T-helper 1 cell treated with Interleukin-12 subunit alpha and Interleukin-12 subunit beta and Interleukin-4 antibody, amounts not matched to agents 30 μg/mL and 1 μg/mL, for 36 hours (primary cell): ENCODE measurements at regions not wholly inside any gene's neighbourhood (a gene's known extent, or its start where the extent isn't known, plus 50 kb on each side); places are given as distances from the start of the nearest gene placed in this dataset.

ENCODE experiments used
- H3K27ac Mint-ChIP-seq: one replicate; pipeline ENCODE4 v1.8.0; 2021; ENCODE audit warnings: mild to moderate bottlenecking, mixed read lengths
- H3K27me3 Mint-ChIP-seq: one replicate; pipeline ENCODE4 v1.8.0; 2021; ENCODE audit warnings: low read depth, mixed read lengths
- H3K36me3 Mint-ChIP-seq: one replicate; pipeline ENCODE4 v1.8.0; 2021; ENCODE audit warnings: low read depth, mixed read lengths
- H3K4me1 Mint-ChIP-seq: one replicate; pipeline ENCODE4 v1.8.0; 2021; ENCODE audit warnings: low read depth, mixed read lengths
- H3K4me3 Mint-ChIP-seq: one replicate; pipeline ENCODE4 v1.8.0; 2021; ENCODE audit warnings: mild to moderate bottlenecking, moderate library complexity, mixed read lengths
- H3K9me3 Mint-ChIP-seq: one replicate; pipeline ENCODE4 v1.8.0; 2021; ENCODE audit warnings: mixed read lengths

DNA sequence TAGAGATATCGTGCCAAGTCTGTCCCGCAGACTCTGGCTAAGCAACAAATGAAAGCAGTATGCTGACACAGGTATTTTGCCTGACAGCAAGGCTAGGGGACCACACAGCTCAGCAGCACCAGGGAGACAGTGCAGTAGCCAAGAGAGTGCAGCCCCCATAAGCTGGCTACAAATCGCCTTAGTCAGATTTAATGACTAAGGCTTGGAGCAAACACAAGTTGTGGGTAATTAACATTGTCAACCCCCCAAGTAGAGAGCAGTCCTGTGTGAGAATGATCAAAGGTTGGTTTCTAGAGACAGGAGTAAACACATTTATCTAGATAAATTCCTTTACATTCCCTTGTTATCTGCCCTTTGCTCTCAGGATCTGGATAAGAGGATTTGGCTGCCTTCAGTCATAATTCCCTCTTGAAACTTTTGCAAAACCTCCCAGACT, 1434.5 kb upstream of the CDH6 start:
- H3K9me3 Mint-ChIP-seq, result peaks cover 11% of the 10 kb centered on the region
- no peaks in the 10 kb centered on the region for H3K27me3 Mint-ChIP-seq
- H3K4me3 Mint-ChIP-seq, result no peak overlapping the region
- no peak overlapping the region for H3K27ac Mint-ChIP-seq
- no peaks in the 10 kb centered on the region for H3K4me1 Mint-ChIP-seq
- H3K36me3 Mint-ChIP-seq, result no peaks in the 10 kb centered on the region

DNA sequence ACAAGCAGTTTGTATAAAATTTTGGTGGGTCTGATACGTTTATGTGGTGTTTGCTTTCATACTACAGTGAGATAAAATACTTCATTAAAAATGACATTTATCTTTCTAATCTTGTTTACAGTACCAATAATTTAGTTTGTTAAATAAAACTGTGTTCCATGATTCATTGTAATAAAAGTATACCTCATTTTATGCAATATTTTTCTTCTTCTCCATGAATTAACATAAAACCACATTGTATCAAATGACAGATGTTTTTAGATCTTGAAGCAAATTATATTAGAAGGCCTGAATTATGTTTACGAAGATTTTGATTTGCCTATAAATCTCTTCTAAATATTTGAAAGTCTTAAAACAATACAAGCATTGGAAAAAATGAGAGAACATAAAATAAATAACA, 1443.0 kb upstream of the CDH6 start:
- no peaks in the 10 kb centered on the region for H3K27me3 Mint-ChIP-seq
- H3K4me3 Mint-ChIP-seq, result no peak overlapping the region
- no peak overlapping the region for H3K27ac Mint-ChIP-seq
- no peaks in the 10 kb centered on the region for H3K36me3 Mint-ChIP-seq
- H3K4me1 Mint-ChIP-seq, result no peaks in the 10 kb centered on the region
- H3K9me3 Mint-ChIP-seq, result peaks cover 11% of the 10 kb centered on the region

DNA sequence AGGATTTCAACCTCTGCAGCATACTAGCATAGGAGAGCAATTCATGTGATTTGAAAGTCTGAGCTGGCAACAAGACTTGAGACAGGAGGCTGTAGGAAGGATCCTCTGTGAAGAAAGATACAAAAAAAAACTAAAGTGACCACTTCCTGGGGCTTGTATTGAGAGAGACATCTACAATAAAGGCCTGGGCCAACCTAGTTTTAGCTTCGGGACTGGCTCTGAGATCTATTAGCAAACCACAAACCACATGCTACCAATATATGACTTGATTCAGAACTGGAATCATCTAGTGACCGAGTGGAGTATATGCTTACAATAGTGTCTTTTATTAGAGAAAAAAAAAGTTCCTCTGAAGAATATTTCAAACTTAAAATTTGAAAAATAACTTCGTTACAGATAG, 1448.9 kb upstream of the CDH6 start:
- Mint-ChIP-seq H3K4me3 (no peak overlapping the region), H3K9me3 (peaks cover 24% of the 10 kb centered on the region), H3K4me1 (no peaks in the 10 kb centered on the region), H3K27me3 (no peaks in the 10 kb centered on the region), H3K27ac (no peak overlapping the region), H3K36me3 (no peaks in the 10 kb centered on the region)

DNA sequence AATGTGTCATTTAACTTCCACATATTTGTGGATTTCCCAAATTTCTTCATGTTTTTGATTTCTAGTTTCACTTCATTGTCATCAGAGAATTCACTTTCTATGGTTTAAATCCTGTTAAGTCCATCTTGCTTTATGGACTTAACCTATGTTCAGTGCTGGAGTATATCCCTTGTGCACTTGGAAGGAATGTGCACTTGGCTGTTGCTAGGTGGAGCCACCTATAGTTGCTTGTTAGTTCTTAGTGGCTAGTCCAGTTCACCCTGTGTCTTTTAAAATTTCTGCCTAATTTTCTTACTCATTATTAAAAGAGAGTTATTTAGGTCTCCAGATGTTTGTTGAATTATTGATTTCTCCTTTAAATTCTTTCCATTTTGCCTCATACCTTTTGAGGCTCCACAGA, 1472.5 kb upstream of the CDH6 start:
- no peak overlapping the region for H3K4me3 Mint-ChIP-seq
- no peaks in the 10 kb centered on the region for H3K4me1 Mint-ChIP-seq
- H3K27ac Mint-ChIP-seq, result no peak overlapping the region
- H3K27me3 Mint-ChIP-seq, result no peaks in the 10 kb centered on the region
- no peaks in the 10 kb centered on the region for H3K36me3 Mint-ChIP-seq
- H3K9me3 Mint-ChIP-seq, result peaks cover 14% of the 10 kb centered on the region

DNA sequence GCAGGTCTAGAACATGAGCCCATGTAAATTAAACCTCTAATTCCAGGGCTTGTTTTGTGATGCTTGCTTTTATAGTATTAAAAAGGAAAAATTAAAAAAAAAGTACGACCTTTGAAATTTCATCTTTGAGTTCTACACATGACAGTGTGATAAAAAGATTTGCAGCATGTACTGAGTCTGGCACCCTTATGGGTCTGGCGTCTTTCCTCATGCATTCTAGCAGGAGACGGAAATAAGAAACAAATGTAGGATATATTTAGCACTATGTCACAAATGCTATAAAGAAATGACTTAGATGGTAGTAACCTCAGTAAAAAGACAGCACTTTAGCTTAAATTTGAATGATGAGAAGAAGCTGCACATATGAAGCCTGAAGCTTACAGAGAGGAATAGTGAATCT, 1474.3 kb upstream of the CDH6 start:
- no peak overlapping the region for H3K4me3 Mint-ChIP-seq
- peaks cover 10% of the 10 kb centered on the region for H3K9me3 Mint-ChIP-seq
- no peaks in the 10 kb centered on the region for H3K27me3 Mint-ChIP-seq
- H3K36me3 Mint-ChIP-seq, result no peaks in the 10 kb centered on the region
- no peak overlapping the region for H3K27ac Mint-ChIP-seq
- H3K4me1 Mint-ChIP-seq, result no peaks in the 10 kb centered on the region

DNA sequence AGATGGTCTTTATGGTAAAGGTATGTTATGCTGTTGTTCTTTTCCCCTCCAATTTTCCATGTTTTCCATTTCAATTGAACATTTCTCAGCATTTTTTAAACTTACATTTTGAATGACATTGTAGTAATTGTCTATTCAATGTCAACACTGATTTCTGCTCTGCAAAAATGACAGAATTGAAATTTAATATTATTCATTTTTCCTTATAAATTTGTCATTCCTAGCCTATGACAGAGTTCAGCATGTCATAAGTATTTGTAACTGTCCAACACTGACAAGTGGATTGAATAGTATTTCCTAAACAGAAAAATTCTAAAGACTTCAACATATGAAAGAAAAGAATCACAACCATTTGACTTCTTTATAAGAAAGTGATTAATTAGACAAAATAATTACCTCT, 1478.3 kb upstream of the CDH6 start:
- H3K36me3 Mint-ChIP-seq, result no peaks in the 10 kb centered on the region

DNA sequence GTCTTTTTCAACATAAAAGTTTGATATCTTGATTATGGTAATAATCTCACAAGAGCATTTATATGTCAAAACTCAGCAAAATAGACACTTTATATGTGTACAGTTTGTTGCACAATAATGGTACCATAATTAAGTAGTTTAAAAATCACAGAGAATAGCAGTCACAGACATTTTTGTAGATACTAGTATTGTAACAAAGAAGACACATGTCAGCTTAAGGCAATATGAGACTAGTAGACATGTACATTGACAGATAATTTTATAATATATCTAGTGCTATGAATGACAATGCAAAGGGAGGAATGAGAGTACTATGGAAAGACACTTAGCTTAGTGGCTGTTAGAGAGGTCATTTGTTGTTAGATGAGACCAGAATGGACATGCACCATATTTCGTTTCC, 1490.6 kb upstream of the CDH6 start:
- no peaks in the 10 kb centered on the region for H3K36me3 Mint-ChIP-seq
- H3K27ac Mint-ChIP-seq, result no peak overlapping the region
- H3K4me1 Mint-ChIP-seq, result no peaks in the 10 kb centered on the region
- no peak overlapping the region for H3K4me3 Mint-ChIP-seq
- peaks cover 17% of the 10 kb centered on the region for H3K9me3 Mint-ChIP-seq
- no peaks in the 10 kb centered on the region for H3K27me3 Mint-ChIP-seq

More for the DNA sequence above, 1478.3 kb upstream of the CDH6 start:
- Mint-ChIP-seq H3K27me3 (no peaks in the 10 kb centered on the region), H3K4me3 (no peak overlapping the region), H3K27ac (no peak overlapping the region), H3K4me1 (no peaks in the 10 kb centered on the region), H3K9me3 (peaks cover 13% of the 10 kb centered on the region)

DNA sequence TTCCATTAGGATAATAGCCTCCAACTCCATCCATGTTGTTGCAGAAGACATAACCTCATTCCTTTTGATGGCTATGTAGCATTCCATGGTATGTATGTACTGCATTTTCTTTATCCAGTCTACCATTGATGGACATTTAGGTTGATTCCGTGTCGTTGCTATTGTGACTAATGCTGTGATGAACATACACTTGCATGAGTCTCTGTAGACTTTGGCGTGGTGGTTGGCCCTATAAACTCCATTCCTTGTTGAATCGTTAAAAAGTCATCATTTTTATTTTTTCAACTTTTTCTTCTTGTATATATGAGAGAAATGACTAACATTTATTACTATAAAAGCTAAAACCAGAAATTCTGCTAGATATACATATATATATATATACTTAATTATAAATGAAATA, 1491.9 kb upstream of the CDH6 start:
- no peak overlapping the region for H3K4me3 Mint-ChIP-seq
- H3K27ac Mint-ChIP-seq, result no peak overlapping the region
- no peaks in the 10 kb centered on the region for H3K36me3 Mint-ChIP-seq
- H3K4me1 Mint-ChIP-seq, result no peaks in the 10 kb centered on the region
- peaks cover 17% of the 10 kb centered on the region for H3K9me3 Mint-ChIP-seq
- no peaks in the 10 kb centered on the region for H3K27me3 Mint-ChIP-seq

DNA sequence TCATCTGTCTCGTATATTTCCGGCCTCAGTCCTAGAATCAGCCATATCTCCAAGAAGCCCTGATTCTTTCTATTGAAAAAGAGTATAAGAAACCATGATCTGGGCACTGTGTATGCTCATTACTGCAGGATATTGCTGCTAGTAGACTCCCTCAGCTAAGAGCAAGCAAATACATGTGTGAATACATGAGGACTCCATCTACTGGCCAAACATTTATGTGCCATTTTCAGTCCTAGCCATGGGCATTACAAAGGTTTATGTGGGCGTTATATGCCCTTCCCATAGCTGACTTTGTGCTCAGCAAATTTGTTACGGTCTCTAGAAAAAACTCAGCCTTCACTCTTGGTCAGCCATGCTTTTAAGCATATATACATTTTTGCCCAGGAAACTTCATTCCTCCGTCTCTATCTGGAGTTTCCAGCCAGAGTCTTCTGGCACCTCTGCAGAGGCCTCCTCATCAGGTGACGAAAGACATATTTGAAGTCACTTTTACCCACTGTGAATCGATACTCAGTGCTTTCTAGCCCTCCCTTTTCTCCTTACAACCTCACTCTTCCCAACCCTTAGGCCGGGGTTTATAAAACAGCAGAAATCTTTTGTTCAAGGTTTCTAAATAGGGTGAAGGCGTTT, 1495.6 kb upstream of the CDH6 start:
- Mint-ChIP-seq H3K4me1 (no peaks in the 10 kb centered on the region), H3K27ac (no peak overlapping the region), H3K27me3 (no peaks in the 10 kb centered on the region), H3K9me3 (peaks cover 26% of the 10 kb centered on the region), H3K36me3 (no peaks in the 10 kb centered on the region), H3K4me3 (no peak overlapping the region)

DNA sequence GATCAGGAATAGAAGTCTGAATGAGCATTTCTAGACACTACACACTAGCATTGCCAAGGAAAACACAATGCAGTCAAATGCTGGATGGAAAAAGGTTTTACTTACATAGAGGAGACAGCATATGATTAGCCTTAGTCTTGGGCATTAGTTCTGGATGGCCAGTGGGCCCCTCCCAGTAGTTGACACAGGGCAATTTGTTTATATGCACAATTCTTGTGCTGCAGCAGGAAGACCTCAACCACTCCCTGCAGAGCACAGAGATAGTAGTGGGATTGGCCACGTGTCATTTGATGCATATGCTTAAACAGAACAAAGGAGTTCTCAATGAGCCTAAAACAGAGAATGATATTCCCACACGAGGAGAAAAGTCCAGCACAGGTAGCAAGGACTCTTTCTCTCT, 1496.2 kb upstream of the CDH6 start:
- Mint-ChIP-seq H3K4me3 (no peak overlapping the region), H3K27me3 (no peaks in the 10 kb centered on the region), H3K27ac (no peak overlapping the region), H3K9me3 (peaks cover 26% of the 10 kb centered on the region), H3K4me1 (no peaks in the 10 kb centered on the region), H3K36me3 (no peaks in the 10 kb centered on the region)

DNA sequence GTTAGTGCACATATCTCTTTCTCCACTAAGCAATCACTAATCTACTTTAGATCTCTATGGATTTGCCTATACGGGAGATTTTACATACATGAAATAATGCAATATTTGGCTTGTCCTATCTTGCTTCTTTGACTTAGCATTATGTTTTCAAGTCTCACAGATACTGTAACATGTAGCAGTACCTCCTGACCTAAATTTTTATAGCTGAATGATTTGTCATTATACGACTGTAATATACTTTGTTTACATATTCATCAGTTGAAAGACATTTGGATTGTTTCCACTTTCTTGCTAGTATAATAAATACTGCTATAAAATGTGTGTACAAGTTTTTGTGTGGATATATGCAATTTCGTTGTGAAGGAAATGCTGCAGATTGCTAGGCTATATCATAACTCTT, 1520.8 kb upstream of the CDH6 start:
- H3K4me3 Mint-ChIP-seq, result no peak overlapping the region
- no peaks in the 10 kb centered on the region for H3K4me1 Mint-ChIP-seq
- H3K9me3 Mint-ChIP-seq, result peaks cover 11% of the 10 kb centered on the region
- no peaks in the 10 kb centered on the region for H3K36me3 Mint-ChIP-seq
- no peak overlapping the region for H3K27ac Mint-ChIP-seq
- H3K27me3 Mint-ChIP-seq, result no peaks in the 10 kb centered on the region

DNA sequence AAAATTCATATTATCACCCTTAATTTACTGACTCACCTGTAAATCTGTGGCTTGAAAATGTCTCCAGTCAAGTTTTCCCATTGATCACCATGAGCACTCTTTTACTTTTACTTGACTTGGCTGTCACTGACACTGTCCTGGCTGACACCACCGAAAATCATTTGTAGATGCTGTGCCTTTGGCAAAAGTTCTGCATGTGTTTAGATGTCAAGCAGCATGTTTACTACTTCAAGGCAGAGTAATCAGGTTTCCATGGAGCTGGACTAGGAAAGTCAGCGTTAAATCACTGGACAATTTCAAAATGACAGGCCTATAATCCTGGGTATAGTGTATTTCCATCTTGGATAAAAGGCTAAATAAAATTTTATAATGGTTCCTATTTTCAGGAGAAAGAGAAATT, 1530.6 kb upstream of the CDH6 start:
- H3K27ac Mint-ChIP-seq, result no peak overlapping the region
- no peaks in the 10 kb centered on the region for H3K4me1 Mint-ChIP-seq
- H3K9me3 Mint-ChIP-seq, result peaks cover 33% of the 10 kb centered on the region
- H3K4me3 Mint-ChIP-seq, result no peak overlapping the region
- no peaks in the 10 kb centered on the region for H3K36me3 Mint-ChIP-seq
- H3K27me3 Mint-ChIP-seq, result no peaks in the 10 kb centered on the region

DNA sequence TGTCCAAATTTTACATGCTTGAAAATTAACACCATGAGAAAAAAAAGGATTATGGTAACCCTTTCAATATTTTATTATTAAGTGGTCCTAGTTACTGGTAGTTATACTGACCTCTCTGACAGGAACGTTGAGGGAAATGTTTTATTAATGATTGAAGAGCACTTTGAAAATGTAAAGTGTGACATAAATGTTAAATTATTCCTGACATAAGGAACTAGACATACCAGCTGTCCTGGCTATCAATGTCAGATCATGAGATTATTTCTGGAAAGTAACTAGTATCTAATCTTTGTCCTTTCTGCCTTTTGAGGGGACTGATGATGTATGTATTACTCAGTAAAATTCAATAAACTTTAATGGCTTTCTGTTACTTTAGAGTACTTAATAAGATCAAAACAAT, 1538.5 kb upstream of the CDH6 start:
- Mint-ChIP-seq H3K36me3 (no peaks in the 10 kb centered on the region), H3K4me3 (no peak overlapping the region), H3K27me3 (no peaks in the 10 kb centered on the region), H3K9me3 (peaks cover 19% of the 10 kb centered on the region), H3K4me1 (no peaks in the 10 kb centered on the region), H3K27ac (no peak overlapping the region)

DNA sequence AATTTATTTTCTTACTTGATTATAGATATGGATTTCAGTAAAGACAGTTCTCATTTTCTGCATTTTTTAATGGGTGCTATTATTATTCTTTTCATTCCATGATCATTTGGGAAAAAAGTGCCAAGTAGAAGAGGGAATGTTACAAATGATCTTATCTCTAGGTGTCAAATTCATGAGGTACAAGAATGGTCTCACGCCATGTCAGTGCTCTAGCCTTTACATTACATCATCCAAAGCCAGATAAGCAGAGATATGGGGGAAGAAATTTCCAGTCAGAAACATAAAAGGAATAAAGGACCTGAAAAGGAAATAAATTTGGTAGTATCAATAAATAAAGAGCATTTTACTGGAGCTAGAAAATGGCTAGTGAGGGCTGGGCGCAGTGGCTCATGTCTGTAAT, 1544.2 kb upstream of the CDH6 start:
- H3K27ac Mint-ChIP-seq, result no peak overlapping the region
- H3K9me3 Mint-ChIP-seq, result peaks cover 10% of the 10 kb centered on the region

DNA sequence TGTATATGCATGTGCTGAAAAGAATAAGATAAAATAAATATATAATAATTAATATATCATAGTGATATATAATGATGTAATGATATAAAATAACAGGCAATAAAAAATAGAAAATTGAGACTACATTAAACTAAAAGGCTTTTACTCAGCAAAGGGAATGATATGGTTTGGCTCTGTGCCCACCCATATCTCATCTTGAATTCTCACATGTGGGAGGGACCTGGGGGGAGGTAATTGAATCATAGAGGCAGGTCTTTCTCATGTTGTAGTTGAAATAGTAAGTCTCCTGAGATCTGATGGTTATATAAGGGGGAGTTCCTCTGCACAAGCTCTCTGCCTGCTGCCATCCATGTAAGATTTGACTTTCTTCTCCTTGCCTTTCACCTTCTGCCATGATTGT, 1550.9 kb upstream of the CDH6 start:
- Mint-ChIP-seq H3K36me3 (no peaks in the 10 kb centered on the region), H3K4me1 (no peaks in the 10 kb centered on the region), H3K9me3 (peaks cover 12% of the 10 kb centered on the region), H3K4me3 (no peak overlapping the region), H3K27ac (no peak overlapping the region), H3K27me3 (no peaks in the 10 kb centered on the region)

More for the DNA sequence above, 1544.2 kb upstream of the CDH6 start:
- Mint-ChIP-seq H3K27me3 (no peaks in the 10 kb centered on the region), H3K4me1 (no peaks in the 10 kb centered on the region), H3K4me3 (no peak overlapping the region), H3K36me3 (no peaks in the 10 kb centered on the region)

DNA sequence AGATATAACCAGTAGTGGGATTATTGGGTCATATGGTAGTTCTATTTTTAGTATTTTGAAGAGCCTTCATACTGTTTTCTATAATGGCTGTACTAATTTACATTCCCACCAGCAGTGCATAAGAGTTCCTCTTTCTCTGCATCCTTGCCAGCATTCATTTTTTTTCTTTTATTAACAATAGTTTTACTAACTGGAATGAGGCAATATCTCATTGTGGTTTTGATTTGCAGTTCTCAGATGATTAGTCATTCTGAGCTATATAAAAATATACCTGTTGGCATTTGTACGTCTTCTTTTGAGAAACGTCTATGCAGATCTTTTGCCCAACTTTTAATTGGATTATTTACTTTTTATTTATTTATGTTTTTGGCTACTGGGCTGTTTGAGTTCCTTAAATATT, 1579.3 kb upstream of the CDH6 start:
- no peak overlapping the region for H3K4me3 Mint-ChIP-seq
- H3K9me3 Mint-ChIP-seq, result peaks cover 24% of the 10 kb centered on the region
- H3K36me3 Mint-ChIP-seq, result no peaks in the 10 kb centered on the region
- no peak overlapping the region for H3K27ac Mint-ChIP-seq
- no peaks in the 10 kb centered on the region for H3K4me1 Mint-ChIP-seq
- H3K27me3 Mint-ChIP-seq, result no peaks in the 10 kb centered on the region
